ENCODE measurements at regions not wholly inside any gene's neighbourhood (a gene's known extent, or its start where the extent isn't known, plus 50 kb on each side); places are given as distances from the start of the nearest gene placed in this dataset.

DNA sequence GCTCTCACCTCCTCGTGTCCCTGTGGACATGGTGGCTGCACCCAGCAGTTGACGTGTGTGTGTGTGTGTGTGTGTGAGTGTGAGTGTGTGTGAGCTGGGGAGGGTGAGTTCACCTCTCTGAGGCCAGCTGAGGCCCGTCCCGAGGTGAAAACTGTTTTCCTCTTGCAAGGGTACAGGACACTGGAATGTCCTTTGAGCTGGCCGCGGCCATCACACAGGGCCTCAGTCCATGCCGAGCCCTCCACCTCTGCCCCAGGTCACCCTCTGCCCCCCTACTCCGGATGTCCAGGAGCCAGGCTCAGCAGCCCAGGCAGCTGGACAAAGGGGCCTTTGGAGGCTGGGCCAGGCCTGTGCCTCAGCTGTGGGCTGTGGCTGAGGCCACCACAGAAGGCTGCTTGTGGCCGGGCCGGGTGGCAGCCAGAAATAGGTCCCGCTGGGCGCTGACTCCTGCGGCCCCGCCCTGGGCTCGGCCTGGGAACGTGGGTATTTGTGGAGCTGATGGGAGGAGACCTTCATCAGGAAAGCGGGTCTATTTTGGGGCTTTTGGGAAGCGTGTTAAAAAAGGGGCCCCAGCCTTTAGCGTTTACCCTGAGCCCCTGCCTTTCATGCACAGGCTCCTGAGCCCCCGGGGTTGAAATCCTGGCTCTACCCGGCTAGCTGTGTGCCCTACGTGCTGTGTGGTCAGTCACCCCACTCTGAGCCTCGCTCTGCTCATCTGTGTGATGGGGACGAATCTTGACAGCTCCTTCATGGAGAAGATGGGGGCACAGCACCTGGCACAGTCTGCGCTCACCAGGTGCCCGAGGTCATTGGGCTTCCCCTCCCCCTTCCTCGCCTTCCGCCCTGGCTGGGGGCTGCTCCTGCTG lies 75.1 kb upstream of the IER5L start:
- TF ChIP-seq, protein P1, sequence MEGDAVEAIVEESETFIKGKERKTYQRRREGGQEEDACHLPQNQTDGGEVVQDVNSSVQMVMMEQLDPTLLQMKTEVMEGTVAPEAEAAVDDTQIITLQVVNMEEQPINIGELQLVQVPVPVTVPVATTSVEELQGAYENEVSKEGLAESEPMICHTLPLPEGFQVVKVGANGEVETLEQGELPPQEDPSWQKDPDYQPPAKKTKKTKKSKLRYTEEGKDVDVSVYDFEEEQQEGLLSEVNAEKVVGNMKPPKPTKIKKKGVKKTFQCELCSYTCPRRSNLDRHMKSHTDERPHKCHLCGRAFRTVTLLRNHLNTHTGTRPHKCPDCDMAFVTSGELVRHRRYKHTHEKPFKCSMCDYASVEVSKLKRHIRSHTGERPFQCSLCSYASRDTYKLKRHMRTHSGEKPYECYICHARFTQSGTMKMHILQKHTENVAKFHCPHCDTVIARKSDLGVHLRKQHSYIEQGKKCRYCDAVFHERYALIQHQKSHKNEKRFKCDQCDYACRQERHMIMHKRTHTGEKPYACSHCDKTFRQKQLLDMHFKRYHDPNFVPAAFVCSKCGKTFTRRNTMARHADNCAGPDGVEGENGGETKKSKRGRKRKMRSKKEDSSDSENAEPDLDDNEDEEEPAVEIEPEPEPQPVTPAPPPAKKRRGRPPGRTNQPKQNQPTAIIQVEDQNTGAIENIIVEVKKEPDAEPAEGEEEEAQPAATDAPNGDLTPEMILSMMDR (IDR thresholded peaks at IDR 0.05) = no peak
- no peak for TF ChIP-seq EP300 (IDR thresholded peaks at IDR 0.05)
- no peak for TF ChIP-seq POLR2A (IDR thresholded peaks at IDR 0.05; ENCODE audit: low read depth)

Measured in esophagus muscularis mucosa (tissue), 4 donors.